ENCODE measurements at regions not wholly inside any gene's neighbourhood (a gene's known extent, or its start where the extent isn't known, plus 50 kb on each side); places are given as distances from the start of the nearest gene placed in this dataset.
"Not testable (repeated sequence)": the region's sequence is repeated elsewhere in the genome, so short reads cannot be mapped to it uniquely, and the experiment has no call there.

DNA sequence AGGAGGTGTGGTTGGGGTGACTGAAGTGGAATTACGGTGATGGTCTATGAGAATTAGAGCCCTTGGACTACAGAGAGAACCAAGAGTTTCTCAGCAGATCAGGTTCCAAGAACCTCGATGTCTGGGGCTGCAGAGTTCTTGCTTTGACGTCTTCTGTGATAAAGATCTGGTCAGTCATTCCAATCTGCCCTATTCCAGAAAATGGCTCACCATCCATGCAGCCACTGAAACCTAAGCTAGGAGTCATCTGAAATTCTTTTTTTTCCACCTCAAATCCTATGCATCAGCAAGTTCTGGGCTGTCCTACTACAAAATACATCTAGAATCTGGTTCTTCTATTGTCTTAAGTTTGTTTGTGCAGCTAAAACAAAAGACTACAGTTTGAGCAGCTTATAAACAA is 254.4 kb upstream of the PGRMC2 start:
- Mint-ChIP-seq H3K9me3 (peaks cover 0 to 3% (median 0%) of the 10 kb centered on the region in 7 donors), H3K4me3 (no peak overlapping the region), H3K27ac (no peak overlapping the region), H3K36me3 (no peaks in the 10 kb centered on the region), H3K27me3 (peaks cover 19% of the 10 kb centered on the region), H3K4me1 (no peaks in the 10 kb centered on the region)
- Histone ChIP-seq H3K27me3 (ENCODE audit: control insufficient read depth, insufficient read depth, low read length) (no peaks in the 10 kb centered on the region), H3K27ac (ENCODE audit: insufficient read depth, low read length, poor library complexity, severe bottlenecking) (no peak overlapping the region), H3K4me3 (ENCODE audit: low read depth, low read length) (no peak overlapping the region), H3K4me1 (ENCODE audit: control insufficient read depth, insufficient read depth, low read length, poor library complexity, severe bottlenecking) (no peaks in the 10 kb centered on the region), H3K9me3 (ENCODE audit: control insufficient read depth in 2 of 2, low read length in 2 of 2) (no peaks in the 10 kb centered on the region), H3K36me3 (ENCODE audit: control insufficient read depth, insufficient read depth, low read length) (no peaks in the 10 kb centered on the region)
- DNase-seq (no peak), ATAC-seq (ENCODE audit: low read depth in 2 of 2) (no peak)

GRCh38 chr4:128540122-128540521 is 252.5 kb upstream of the PGRMC2 start:
- Mint-ChIP-seq H3K27ac (peak overlapping the region in 1 of 3 donors; percentile 49), H3K27me3 (peaks cover 19% of the 10 kb centered on the region), H3K4me3 (no peak overlapping the region), H3K36me3 (no peaks in the 10 kb centered on the region), H3K4me1 (no peaks in the 10 kb centered on the region), H3K9me3 (peaks cover 0 to 3% (median 0%) of the 10 kb centered on the region in 7 donors)
- Histone ChIP-seq H3K27ac (ENCODE audit: insufficient read depth, low read length, poor library complexity, severe bottlenecking) (no peak overlapping the region), H3K4me1 (ENCODE audit: control insufficient read depth, insufficient read depth, low read length, poor library complexity, severe bottlenecking) (no peaks in the 10 kb centered on the region), H3K9me3 (ENCODE audit: control insufficient read depth in 2 of 2, low read length in 2 of 2) (no peaks in the 10 kb centered on the region), H3K36me3 (ENCODE audit: control insufficient read depth, insufficient read depth, low read length) (no peaks in the 10 kb centered on the region), H3K27me3 (ENCODE audit: control insufficient read depth, insufficient read depth, low read length) (no peaks in the 10 kb centered on the region), H3K4me3 (ENCODE audit: low read depth, low read length) (no peak overlapping the region)
- DNase-seq (no peak), ATAC-seq (ENCODE audit: low read depth in 2 of 2) (no peak)

DNA sequence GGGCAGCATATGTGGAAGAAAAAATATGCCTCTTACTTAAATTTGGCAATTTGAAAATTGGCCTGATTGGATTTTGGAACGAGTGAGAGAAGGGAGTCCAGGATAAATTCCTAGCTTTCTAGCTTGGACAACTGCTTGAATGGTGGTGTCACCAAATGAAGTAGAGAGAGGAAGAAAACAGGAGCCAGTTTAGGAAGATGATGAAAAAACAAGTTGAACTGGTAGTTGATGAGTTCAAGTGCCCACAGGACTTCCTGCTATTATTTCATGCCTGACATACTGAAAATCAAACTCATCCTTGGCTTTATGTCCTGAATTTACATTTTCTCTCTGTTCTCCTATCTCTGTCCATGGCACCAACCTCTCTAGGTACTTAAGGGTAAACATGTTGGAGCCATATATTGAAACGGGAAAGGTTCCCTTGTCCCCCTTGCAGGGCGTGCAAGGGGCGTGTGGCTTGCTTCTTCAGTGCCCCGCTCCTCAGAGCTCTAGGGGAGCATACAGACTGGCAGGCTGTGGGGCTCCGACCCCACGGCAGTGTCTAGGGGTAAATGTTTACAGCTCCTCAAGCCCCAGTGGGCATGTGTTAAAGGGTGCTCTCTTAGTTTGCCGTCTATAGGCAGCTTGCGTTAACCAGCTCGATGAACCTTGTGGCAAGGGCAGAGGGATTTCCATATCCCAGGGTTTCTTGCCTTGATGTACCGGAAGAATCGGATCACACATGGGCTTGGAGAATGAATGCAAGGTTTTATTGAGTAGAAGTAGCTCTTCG is 250.7 kb upstream of the PGRMC2 start:
- H3K36me3 Mint-ChIP-seq = no peaks in the 10 kb centered on the region
- peaks cover 15% of the 10 kb centered on the region for H3K27me3 Mint-ChIP-seq

DNA sequence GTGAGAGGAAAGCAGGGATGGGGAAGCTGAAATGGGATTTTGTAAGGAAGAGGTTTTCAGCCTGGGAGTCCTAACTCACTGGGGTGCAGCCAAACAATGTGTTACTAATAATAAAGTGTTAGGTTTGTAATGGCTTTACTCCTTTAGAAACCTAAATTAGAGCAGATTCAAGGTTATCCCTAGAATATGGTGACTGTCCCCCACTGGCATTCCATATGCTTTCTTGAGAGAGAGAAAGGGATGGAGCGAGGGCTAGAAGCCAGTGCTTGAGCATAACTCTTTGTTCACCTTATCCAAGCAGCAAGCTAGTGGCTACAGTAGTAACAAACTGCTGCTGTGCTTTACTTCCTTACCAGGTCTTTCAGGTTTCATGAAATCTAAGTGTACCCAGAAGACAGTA is 249.1 kb upstream of the PGRMC2 start:
- H3K27ac Mint-ChIP-seq = no peak overlapping the region

More for the DNA sequence above, 250.7 kb upstream of the PGRMC2 start:
- ATAC-seq (ENCODE audit: low read depth in 2 of 2) = no peak
- H3K9me3 Mint-ChIP-seq = peaks cover 0 to 5% (median 0%) of the 10 kb centered on the region in 7 donors
- Histone ChIP-seq H3K9me3 (ENCODE audit: control insufficient read depth in 2 of 2, low read length in 2 of 2) (no peaks in the 10 kb centered on the region), H3K27ac (ENCODE audit: insufficient read depth, low read length, poor library complexity, severe bottlenecking) (no peak overlapping the region), H3K27me3 (ENCODE audit: control insufficient read depth, insufficient read depth, low read length) (no peaks in the 10 kb centered on the region), H3K36me3 (ENCODE audit: control insufficient read depth, insufficient read depth, low read length) (no peaks in the 10 kb centered on the region), H3K4me3 (ENCODE audit: low read depth, low read length) (no peak overlapping the region), H3K4me1 (ENCODE audit: control insufficient read depth, insufficient read depth, low read length, poor library complexity, severe bottlenecking) (no peaks in the 10 kb centered on the region)
- DNase-seq = no peak
- no peak overlapping the region for H3K27ac Mint-ChIP-seq
- no peaks in the 10 kb centered on the region for H3K4me1 Mint-ChIP-seq
- H3K4me3 Mint-ChIP-seq = peak overlapping the region in 1 of 4 donors; percentile 14

GRCh38 chr4:128535510-128535909 is 247.9 kb upstream of the PGRMC2 start:
- not testable (repeated sequence) for H3K27ac ChIP-seq (ENCODE audit: insufficient read depth, low read length, poor library complexity, severe bottlenecking); H3K9me3 ChIP-seq (ENCODE audit: control insufficient read depth in 2 of 2, low read length in 2 of 2); H3K4me1 ChIP-seq (ENCODE audit: control insufficient read depth, insufficient read depth, low read length, poor library complexity, severe bottlenecking); H3K4me1 Mint-ChIP-seq; H3K9me3 Mint-ChIP-seq; H3K4me3 Mint-ChIP-seq; DNase-seq; H3K4me3 ChIP-seq (ENCODE audit: low read depth, low read length); H3K27ac Mint-ChIP-seq; H3K36me3 ChIP-seq (ENCODE audit: control insufficient read depth, insufficient read depth, low read length); ATAC-seq (ENCODE audit: low read depth in 2 of 2); H3K36me3 Mint-ChIP-seq; H3K27me3 ChIP-seq (ENCODE audit: control insufficient read depth, insufficient read depth, low read length)
- H3K27me3 Mint-ChIP-seq = peaks cover 12% of the 10 kb centered on the region

More for the DNA sequence above, 249.1 kb upstream of the PGRMC2 start:
- Histone ChIP-seq H3K27me3 (ENCODE audit: control insufficient read depth, insufficient read depth, low read length) (no peaks in the 10 kb centered on the region), H3K4me3 (ENCODE audit: low read depth, low read length) (no peak overlapping the region), H3K4me1 (ENCODE audit: control insufficient read depth, insufficient read depth, low read length, poor library complexity, severe bottlenecking) (no peaks in the 10 kb centered on the region), H3K9me3 (ENCODE audit: control insufficient read depth in 2 of 2, low read length in 2 of 2) (no peaks in the 10 kb centered on the region), H3K27ac (ENCODE audit: insufficient read depth, low read length, poor library complexity, severe bottlenecking) (no peak overlapping the region), H3K36me3 (ENCODE audit: control insufficient read depth, insufficient read depth, low read length) (no peaks in the 10 kb centered on the region)
- H3K27me3 Mint-ChIP-seq = peaks cover 9% of the 10 kb centered on the region
- peaks cover 0 to 4% (median 0%) of the 10 kb centered on the region in 7 donors for H3K9me3 Mint-ChIP-seq
- no peaks in the 10 kb centered on the region for H3K36me3 Mint-ChIP-seq
- no peak for ATAC-seq (ENCODE audit: low read depth in 2 of 2)
- H3K4me3 Mint-ChIP-seq = no peak overlapping the region
- DNase-seq = no peak
- H3K4me1 Mint-ChIP-seq = no peaks in the 10 kb centered on the region

- no peak overlapping the region for H3K4me3 Mint-ChIP-seq
- Histone ChIP-seq H3K27me3 (ENCODE audit: control insufficient read depth, insufficient read depth, low read length) (no peaks in the 10 kb centered on the region), H3K36me3 (ENCODE audit: control insufficient read depth, insufficient read depth, low read length) (no peaks in the 10 kb centered on the region), H3K27ac (ENCODE audit: insufficient read depth, low read length, poor library complexity, severe bottlenecking) (no peak overlapping the region), H3K9me3 (ENCODE audit: control insufficient read depth in 2 of 2, low read length in 2 of 2) (no peaks in the 10 kb centered on the region), H3K4me3 (ENCODE audit: low read depth, low read length) (no peak overlapping the region), H3K4me1 (ENCODE audit: control insufficient read depth, insufficient read depth, low read length, poor library complexity, severe bottlenecking) (no peaks in the 10 kb centered on the region)
- no peaks in the 10 kb centered on the region for H3K36me3 Mint-ChIP-seq
- no peak overlapping the region for H3K27ac Mint-ChIP-seq
- peaks cover 0 to 1% (median 0%) of the 10 kb centered on the region in 7 donors for H3K9me3 Mint-ChIP-seq
- ATAC-seq (ENCODE audit: low read depth in 2 of 2) (no peak), DNase-seq (no peak)
- peaks cover 0 to 5% (median 0%) of the 10 kb centered on the region in 4 donors for H3K4me1 Mint-ChIP-seq
- peaks cover 4% of the 10 kb centered on the region for H3K27me3 Mint-ChIP-seq
These were observed 241.4 kb upstream of the PGRMC2 start for GRCh38 chr4:128528793-128529553.

DNA sequence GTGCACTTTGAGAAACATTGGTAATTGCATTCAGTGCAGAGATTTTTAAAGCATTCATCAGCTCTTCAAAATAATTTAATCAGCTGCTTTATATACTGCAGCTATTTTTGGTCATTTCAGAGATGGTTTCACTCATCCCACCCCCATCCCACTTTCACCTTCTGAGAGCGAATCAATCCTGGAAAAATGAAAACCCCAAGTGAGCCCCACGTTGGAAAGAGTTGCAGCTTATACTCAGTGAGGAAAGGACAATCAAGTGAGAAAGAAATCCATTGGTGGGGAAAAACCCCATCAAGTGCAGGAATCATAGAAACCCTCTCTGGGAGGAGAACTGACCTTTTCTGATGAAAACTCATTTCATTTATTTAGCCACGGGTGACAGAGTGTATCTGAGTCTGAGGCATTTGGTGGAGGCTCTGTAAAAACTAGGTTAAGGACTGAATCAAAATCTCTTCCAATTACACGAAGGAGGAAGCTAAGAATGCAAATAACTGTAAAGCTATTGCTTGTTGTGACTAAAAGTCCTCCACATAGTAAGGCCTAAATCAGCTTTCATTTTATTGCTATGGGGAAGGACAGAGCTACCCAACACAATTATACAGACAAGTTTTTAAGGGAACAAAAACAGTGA is 240.4 kb upstream of the PGRMC2 start:
- Histone ChIP-seq H3K4me3 (ENCODE audit: low read depth, low read length) (no peak overlapping the region), H3K4me1 (ENCODE audit: control insufficient read depth, insufficient read depth, low read length, poor library complexity, severe bottlenecking) (no peaks in the 10 kb centered on the region), H3K36me3 (ENCODE audit: control insufficient read depth, insufficient read depth, low read length) (no peaks in the 10 kb centered on the region), H3K9me3 (ENCODE audit: control insufficient read depth in 2 of 2, low read length in 2 of 2) (no peaks in the 10 kb centered on the region), H3K27me3 (ENCODE audit: control insufficient read depth, insufficient read depth, low read length) (no peaks in the 10 kb centered on the region), H3K27ac (ENCODE audit: insufficient read depth, low read length, poor library complexity, severe bottlenecking) (no peak overlapping the region)
- Mint-ChIP-seq H3K36me3 (no peaks in the 10 kb centered on the region), H3K27ac (peak overlapping the region in 1 of 3 donors; percentile 10), H3K4me3 (no peak overlapping the region), H3K9me3 (peaks cover 0 to 1% (median 0%) of the 10 kb centered on the region in 7 donors), H3K27me3 (peaks cover 4% of the 10 kb centered on the region), H3K4me1 (peaks cover 0 to 5% (median 0%) of the 10 kb centered on the region in 4 donors)
- no peak for ATAC-seq (ENCODE audit: low read depth in 2 of 2)
- no peak for DNase-seq

Measured in CD4-positive, CD25-positive, alpha-beta regulatory T cell (primary cell).